ENCODE measurements at regions not wholly inside any gene's neighbourhood (a gene's known extent, or its start where the extent isn't known, plus 50 kb on each side); places are given as distances from the start of the nearest gene placed in this dataset.

- peak; percentile 39 to 68 for TF ChIP-seq RAD21 (CRISPR knock-in tag; conservative IDR thresholded peaks at IDR 0.05 in 1 of 2, IDR thresholded peaks at IDR 0.05 in 1 of 2)
- peak; percentile 26; the same call in 1 of the 2 replicates for TF ChIP-seq STAG1 (CRISPR knock-in tag; IDR thresholded peaks at IDR 0.05; ENCODE audit: borderline replicate concordance)
- peak; percentile 50; the same call in 1 of the 2 replicates for TF ChIP-seq BHLHE40 (IDR thresholded peaks at IDR 0.05; ENCODE audit: low read length)
- TF ChIP-seq NELFE (IDR thresholded peaks at IDR 0.05; ENCODE audit: insufficient read depth, insufficient read length): no peak
- peak; percentile 70 for TF ChIP-seq SMC3 (conservative IDR thresholded peaks at IDR 0.05; ENCODE audit: insufficient read depth, low read depth, low read length)
- TF ChIP-seq MIER1 (IDR thresholded peaks at IDR 0.05; ENCODE audit: low read depth): 0 out of 2 replicates have a peak, but pooled peaks have one; percentile 39
- peak; percentile 80 to 94 (median 84) for TF ChIP-seq CTCF (IDR thresholded peaks at IDR 0.05 in 2 of 3, conservative IDR thresholded peaks at IDR 0.05 in 1 of 3; ENCODE audit: insufficient read depth in 2 of 3, low read depth in 1 of 3, low read length in 3 of 3)
- TF ChIP-seq, protein P1, sequence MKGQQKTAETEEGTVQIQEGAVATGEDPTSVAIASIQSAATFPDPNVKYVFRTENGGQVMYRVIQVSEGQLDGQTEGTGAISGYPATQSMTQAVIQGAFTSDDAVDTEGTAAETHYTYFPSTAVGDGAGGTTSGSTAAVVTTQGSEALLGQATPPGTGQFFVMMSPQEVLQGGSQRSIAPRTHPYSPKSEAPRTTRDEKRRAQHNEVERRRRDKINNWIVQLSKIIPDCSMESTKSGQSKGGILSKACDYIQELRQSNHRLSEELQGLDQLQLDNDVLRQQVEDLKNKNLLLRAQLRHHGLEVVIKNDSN (CRISPR knock-in tag; IDR thresholded peaks at IDR 0.05): peak; percentile 63
- peak; percentile 66 for TF ChIP-seq USF2 (CRISPR knock-in tag; IDR thresholded peaks at IDR 0.05)
- TF ChIP-seq MITF (IDR thresholded peaks at IDR 0.05): peak; percentile 81
- TF ChIP-seq, protein P2, sequence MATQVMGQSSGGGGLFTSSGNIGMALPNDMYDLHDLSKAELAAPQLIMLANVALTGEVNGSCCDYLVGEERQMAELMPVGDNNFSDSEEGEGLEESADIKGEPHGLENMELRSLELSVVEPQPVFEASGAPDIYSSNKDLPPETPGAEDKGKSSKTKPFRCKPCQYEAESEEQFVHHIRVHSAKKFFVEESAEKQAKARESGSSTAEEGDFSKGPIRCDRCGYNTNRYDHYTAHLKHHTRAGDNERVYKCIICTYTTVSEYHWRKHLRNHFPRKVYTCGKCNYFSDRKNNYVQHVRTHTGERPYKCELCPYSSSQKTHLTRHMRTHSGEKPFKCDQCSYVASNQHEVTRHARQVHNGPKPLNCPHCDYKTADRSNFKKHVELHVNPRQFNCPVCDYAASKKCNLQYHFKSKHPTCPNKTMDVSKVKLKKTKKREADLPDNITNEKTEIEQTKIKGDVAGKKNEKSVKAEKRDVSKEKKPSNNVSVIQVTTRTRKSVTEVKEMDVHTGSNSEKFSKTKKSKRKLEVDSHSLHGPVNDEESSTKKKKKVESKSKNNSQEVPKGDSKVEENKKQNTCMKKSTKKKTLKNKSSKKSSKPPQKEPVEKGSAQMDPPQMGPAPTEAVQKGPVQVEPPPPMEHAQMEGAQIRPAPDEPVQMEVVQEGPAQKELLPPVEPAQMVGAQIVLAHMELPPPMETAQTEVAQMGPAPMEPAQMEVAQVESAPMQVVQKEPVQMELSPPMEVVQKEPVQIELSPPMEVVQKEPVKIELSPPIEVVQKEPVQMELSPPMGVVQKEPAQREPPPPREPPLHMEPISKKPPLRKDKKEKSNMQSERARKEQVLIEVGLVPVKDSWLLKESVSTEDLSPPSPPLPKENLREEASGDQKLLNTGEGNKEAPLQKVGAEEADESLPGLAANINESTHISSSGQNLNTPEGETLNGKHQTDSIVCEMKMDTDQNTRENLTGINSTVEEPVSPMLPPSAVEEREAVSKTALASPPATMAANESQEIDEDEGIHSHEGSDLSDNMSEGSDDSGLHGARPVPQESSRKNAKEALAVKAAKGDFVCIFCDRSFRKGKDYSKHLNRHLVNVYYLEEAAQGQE (IDR thresholded peaks at IDR 0.05; ENCODE audit: borderline replicate concordance): peak; percentile 58; the same call in 1 of the 2 replicates
- TF ChIP-seq, protein P2 (CRISPR knock-in tag; IDR thresholded peaks at IDR 0.05; ENCODE audit: low read depth): no peak
- TF ChIP-seq ZNF707 (CRISPR knock-in tag; conservative IDR thresholded peaks at IDR 0.05): peak; percentile 94
- TF ChIP-seq RB1 (IDR thresholded peaks at IDR 0.05; ENCODE audit: low read depth): 0 out of 2 replicates have a peak, but pooled peaks have one; percentile 31
These were observed 140.7 kb downstream of the KATNIP start (continued) for GRCh38 chr16:27690608-27691007.
